ENCODE measurements at regions not wholly inside any gene's neighbourhood (a gene's known extent, or its start where the extent isn't known, plus 50 kb on each side); places are given as distances from the start of the nearest gene placed in this dataset.
A peak's percentile ranks its signal among the peaks of the same experiment; 100 is the strongest.

GRCh38 chr12:85693093-85693665 is 143.0 kb downstream of the RASSF9 start:
- no peak for DNase-seq

DNA sequence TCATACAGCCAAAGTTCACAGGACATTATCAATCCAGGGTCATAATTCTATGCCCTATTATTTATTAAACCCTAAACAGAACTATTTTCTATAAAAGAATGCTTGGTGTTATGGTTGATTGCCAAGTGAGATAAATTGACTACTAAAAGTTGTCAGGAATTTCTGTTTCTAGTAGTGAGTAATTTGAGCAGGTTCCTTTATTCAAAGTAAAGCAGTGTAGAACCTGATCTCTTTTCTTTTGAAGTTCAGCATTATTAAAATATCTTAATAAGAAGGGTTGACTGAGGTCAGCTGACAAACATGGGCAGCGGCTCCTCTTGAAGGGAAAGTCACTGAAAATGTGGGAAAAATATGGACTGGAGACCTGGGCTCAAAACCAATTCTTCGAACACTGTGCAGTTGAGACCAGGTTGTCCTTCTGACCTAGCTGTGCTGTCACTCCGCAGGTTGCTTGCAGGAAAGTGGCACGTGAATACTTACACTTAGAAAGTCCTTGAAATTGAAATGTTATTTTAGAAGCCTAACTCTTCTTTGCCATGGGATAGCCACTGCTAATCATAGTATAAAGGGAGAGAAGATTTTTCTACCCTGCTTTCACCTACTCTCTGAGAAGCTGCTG is 141.0 kb downstream of the RASSF9 start:
- no peak for DNase-seq

- no peak for DNase-seq
These were observed 139.2 kb downstream of the RASSF9 start for GRCh38 chr12:85697003-85697402.

- DNase-seq: no peak
These were observed 137.3 kb downstream of the RASSF9 start for GRCh38 chr12:85698937-85699336.

DNA sequence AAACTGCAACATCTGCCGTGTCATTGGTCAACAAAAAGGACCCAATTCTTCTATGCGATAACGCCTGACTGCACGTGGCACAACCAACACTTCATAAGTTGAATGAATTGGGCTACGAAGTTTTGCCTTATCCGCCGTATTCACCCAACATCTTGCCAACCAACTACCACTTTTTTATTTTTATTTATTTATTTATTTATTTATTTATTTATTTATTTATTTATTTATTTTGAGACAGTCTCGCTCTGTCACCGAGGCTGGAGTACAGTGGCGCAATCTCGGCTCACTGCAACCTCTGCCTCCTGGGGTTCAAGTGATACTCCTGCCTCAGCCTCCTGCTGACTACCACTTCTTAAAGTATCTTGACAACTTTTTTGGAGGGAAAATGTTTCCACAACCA is 127.4 kb downstream of the RASSF9 start:
- DNase-seq: no peak

DNA sequence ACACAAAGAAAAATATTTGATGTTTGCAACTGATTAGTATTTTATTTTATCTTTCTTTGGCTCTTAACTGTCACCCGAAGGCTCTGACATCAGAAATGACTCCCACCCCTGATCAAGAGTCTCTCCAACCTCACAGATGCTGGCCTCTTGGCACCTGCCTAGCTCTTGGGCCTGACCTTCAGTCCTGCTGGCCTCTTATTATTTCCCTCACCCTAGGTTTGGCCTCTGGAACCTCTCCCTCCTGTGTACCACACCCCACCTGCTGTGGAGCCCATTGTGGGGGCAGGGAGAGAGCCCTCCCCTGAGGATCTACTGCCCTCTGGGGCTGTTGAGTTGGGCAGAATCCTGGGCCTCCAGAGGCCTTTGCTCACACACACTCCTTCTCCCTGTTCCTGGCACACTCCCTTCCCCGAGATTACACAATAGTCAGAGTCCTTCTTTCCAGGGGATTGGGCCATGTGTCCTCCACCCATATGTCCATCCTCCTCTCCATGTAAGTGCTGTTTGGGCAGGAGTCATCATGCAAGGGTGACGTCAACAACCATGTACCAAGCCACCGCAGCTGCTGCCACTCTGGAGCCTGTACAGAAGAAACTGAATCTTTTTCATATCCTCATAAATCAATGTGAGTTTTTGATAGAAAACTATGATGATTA is 124.3 kb downstream of the RASSF9 start:
- DNase-seq: no peak

- DNase-seq: no peak
These were observed 122.8 kb downstream of the RASSF9 start for GRCh38 chr12:85713373-85713772.

DNA sequence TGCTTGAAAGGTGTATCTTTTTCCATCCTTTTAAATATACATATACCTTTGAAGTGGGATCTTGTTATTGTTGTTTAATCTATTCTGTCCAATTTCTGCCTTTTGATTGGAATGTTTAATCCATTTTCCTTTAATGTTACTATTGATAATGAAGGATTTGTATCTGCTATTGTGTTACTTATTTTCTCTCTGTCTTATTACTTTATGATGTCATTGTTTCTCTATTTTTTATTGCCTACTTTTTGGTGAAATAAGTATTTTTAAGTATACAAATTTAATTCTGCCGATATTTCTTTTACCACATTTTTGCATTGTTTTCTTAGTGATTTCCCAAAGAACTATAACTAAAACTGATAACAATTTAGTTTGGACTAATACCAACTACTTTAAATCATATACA is 121.8 kb downstream of the RASSF9 start:
- DNase-seq: no peak

GRCh38 chr12:85720308-85721033 is 115.7 kb downstream of the RASSF9 start:
- DNase-seq: no peak

DNA sequence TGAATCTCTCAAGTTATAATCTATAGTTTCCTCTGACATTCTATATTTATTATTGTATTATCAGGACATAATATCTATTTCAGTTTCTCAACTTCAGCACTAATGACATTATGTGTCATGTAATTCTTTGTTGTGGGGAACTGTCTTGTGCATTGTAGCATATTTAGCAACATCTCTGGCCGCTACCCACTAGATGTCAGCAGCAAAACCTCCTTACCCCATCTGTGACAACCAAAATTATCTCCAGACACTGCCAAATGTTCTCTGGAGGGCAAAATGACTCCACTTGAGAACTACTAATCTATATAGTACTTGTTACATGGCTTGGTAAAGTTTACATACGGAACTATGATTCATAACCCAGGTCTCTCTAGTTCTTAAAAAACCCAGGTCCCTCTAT is 110.2 kb downstream of the RASSF9 start:
- peak; percentile 30 for DNase-seq

DNA sequence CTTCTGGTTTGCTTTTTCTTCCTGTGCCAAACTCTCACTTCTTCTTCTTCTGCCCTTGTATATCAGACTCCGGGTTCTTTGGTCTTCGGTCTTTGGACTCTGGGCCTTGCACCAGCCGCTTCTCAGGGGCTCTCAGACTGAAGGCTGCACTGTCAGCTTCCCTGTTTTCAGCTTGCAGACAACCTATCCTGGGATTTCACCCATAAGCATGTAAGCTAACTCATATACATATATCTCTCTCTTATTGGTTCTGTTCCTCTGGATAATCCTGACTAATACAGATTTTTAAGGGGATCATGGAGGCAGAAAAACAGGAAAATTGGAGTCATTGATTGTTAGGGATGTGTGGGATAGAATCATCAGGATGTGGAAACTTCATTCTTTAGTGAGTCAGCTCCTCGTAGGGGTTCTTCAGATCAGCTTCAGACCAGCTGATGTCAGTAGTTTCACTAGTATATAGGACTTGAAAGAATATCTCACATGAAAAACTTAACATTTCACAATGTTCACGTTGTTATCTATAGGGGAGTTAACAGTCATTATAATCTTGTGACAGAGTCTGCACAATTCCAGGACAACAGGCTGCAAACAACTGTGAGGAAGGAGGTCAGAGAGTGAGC is 102.9 kb downstream of the RASSF9 start:
- DNase-seq: no peak

DNA sequence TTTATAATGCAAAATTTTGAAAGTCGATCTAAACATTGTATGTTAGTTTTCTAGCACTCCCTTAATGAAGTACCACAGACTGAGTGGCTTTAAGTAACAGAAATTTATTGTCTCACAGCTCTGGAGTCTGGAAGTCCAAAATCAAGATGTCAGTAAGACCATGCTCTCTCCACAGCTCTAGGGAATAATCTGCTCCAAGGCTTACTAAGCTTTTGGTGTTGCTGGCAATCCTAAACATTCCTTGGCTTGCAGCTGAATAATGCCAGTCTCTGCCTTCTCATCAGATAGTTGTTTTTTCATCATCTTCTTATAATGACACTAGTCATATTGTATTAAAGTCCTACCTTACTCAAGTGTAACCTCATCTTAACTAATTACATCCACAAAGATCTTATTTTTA is 102.2 kb downstream of the RASSF9 start:
- DNase-seq: no peak

DNA sequence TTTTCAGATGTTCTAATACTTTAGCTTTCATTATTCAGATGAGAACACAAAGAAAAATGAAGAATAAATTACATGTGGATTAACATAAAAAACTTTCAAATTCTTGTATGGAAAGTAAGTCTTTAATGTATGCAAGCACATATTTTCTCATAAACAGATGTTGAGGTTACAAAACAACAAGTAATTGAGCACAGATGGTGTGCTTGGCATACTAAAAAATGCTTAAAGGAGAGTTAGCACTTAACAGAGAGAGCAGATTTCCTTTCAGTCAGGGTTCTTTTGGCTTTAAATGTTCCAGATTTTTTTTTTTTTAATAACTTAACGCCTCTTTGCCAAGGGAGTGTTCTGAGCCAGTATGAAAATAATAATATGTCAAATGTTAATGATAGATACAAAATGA is 96.0 kb downstream of the RASSF9 start:
- peak; percentile 35 for DNase-seq

- no peak for DNase-seq
These were observed 95.2 kb downstream of the RASSF9 start for GRCh38 chr12:85741046-85741445.

DNA sequence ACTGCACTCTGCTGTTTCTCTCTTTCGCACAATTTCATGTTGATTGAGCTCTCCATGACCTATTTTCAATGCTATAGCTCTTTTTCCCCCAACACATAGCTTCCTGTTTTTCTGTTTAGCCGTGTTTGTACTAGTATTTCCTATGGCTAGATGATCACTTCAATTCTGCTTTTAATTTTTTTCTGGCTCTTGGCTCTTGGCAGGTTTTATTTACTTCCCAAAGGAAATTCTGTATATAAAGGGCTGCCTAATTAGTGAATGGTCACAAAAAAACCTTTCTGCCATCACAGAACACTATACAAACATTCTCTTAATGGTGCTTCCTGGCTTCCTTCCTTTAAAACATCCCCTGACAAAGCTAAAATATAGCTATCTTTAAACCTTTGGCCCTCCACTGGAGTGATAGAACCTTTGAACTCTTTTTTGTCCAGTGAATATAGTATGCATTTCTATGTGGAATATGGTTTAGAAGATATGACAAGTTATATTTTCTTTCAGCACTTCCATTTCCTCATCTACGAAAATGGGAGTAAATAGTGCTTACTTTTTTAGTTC is 88.2 kb downstream of the RASSF9 start:
- DNase-seq: no peak

Data from NCI-H524 treated with DMSO at 0.1 percent for 48 hours (cell line).